ENCODE measurements at regions not wholly inside any gene's neighbourhood (a gene's known extent, or its start where the extent isn't known, plus 50 kb on each side); places are given as distances from the start of the nearest gene placed in this dataset.
"Not testable (repeated sequence)": the region's sequence is repeated elsewhere in the genome, so short reads cannot be mapped to it uniquely, and the experiment has no call there.

- DNase-seq (ENCODE audit: low spot score), result no peak
- TF ChIP-seq CTCF (IDR thresholded peaks at IDR 0.05; ENCODE audit: borderline replicate concordance, control extremely low read depth, extremely low read depth, insufficient read depth, missing control alignments), result no peak
- in situ Hi-C loops (cut with MboI; ENCODE audit: low sequenced_read_pairs, unreplicated experiment), result no loop called here
These were observed 50.5 kb upstream of the PRNP start for GRCh38 chr20:4635781-4636180.

- DNase-seq (ENCODE audit: low spot score), result no peak
- in situ Hi-C loops (cut with MboI; ENCODE audit: low sequenced_read_pairs, unreplicated experiment), result no loop called here
- no peak for TF ChIP-seq CTCF (IDR thresholded peaks at IDR 0.05; ENCODE audit: borderline replicate concordance, control extremely low read depth, extremely low read depth, insufficient read depth, missing control alignments)
These were observed 50.9 kb upstream of the PRNP start for GRCh38 chr20:4635342-4635741.

GRCh38 chr20:4633780-4634179 is 52.5 kb upstream of the PRNP start:
- no peak for DNase-seq (ENCODE audit: low spot score)
- no peak for TF ChIP-seq CTCF (IDR thresholded peaks at IDR 0.05; ENCODE audit: borderline replicate concordance, control extremely low read depth, extremely low read depth, insufficient read depth, missing control alignments)
- in situ Hi-C loops (cut with MboI; ENCODE audit: low sequenced_read_pairs, unreplicated experiment), result no loop called here

- DNase-seq (ENCODE audit: low spot score), result no peak
- no peak for TF ChIP-seq CTCF (IDR thresholded peaks at IDR 0.05; ENCODE audit: borderline replicate concordance, control extremely low read depth, extremely low read depth, insufficient read depth, missing control alignments)
- in situ Hi-C loops (cut with MboI; ENCODE audit: low sequenced_read_pairs, unreplicated experiment), result no loop called here
These were observed 52.9 kb upstream of the PRNP start for GRCh38 chr20:4633379-4633778.

- DNase-seq (ENCODE audit: low spot score), result no peak
- TF ChIP-seq CTCF (IDR thresholded peaks at IDR 0.05; ENCODE audit: borderline replicate concordance, control extremely low read depth, extremely low read depth, insufficient read depth, missing control alignments), result no peak
- in situ Hi-C loops (cut with MboI; ENCODE audit: low sequenced_read_pairs, unreplicated experiment), result no loop called here
These were observed 53.4 kb upstream of the PRNP start for GRCh38 chr20:4632876-4633275.

- DNase-seq (ENCODE audit: low spot score), result no peak
- in situ Hi-C loops (cut with MboI; ENCODE audit: low sequenced_read_pairs, unreplicated experiment), result no loop called here
- TF ChIP-seq CTCF (IDR thresholded peaks at IDR 0.05; ENCODE audit: borderline replicate concordance, control extremely low read depth, extremely low read depth, insufficient read depth, missing control alignments), result no peak
These were observed 60.0 kb upstream of the PRNP start for GRCh38 chr20:4626228-4626627.

GRCh38 chr20:4625687-4626086 is 60.6 kb upstream of the PRNP start:
- in situ Hi-C loops (cut with MboI; ENCODE audit: low sequenced_read_pairs, unreplicated experiment), result no loop called here
- DNase-seq (ENCODE audit: low spot score), result no peak

GRCh38 chr20:4624675-4625336 is 61.5 kb upstream of the PRNP start:
- in situ Hi-C loops (cut with MboI; ENCODE audit: low sequenced_read_pairs, unreplicated experiment); DNase-seq (ENCODE audit: low spot score): not testable (repeated sequence)

More at GRCh38 chr20:4625687-4626086, 60.6 kb upstream of the PRNP start:
- TF ChIP-seq CTCF (IDR thresholded peaks at IDR 0.05; ENCODE audit: borderline replicate concordance, control extremely low read depth, extremely low read depth, insufficient read depth, missing control alignments), result no peak

- DNase-seq (ENCODE audit: low spot score); in situ Hi-C loops (cut with MboI; ENCODE audit: low sequenced_read_pairs, unreplicated experiment): not testable (repeated sequence)
These were observed 67.1 kb upstream of the PRNP start for GRCh38 chr20:4619144-4619543.

Measured in GM13976 (cell line).